Right lobe of liver (tissue), 4 donors: ENCODE measurements at regions not wholly inside any gene's neighbourhood (a gene's known extent, or its start where the extent isn't known, plus 50 kb on each side); places are given as distances from the start of the nearest gene placed in this dataset.

Source experiments
- CTCF ChIP-seq, 4 donors: fragments of 200-600 bp in 3 of 4; fragments of 450-650 bp in 1 of 4; IDR thresholded peaks; one replicate each; pipeline versions ENCODE4 v1.5.1 to v1.8.0; 2016 to 2022; ENCODE audit warnings: antibody characterized with exemption in 4 of 4, mild to moderate bottlenecking in 2 of 4
- POLR2A ChIP-seq: fragments of 450-650 bp; IDR thresholded peaks from one replicate; pipeline ENCODE4 v1.6.1; 2017; ENCODE audit warnings: antibody characterized with exemption, mild to moderate bottlenecking
- donor health status: DM: no; HTN: no; CAD: no.
- donor health status: DM: no; HTN: no; CAD: no.
- donor health status: DM: no; HTN: yes; CAD: no.

- no peak for TF ChIP-seq CTCF (IDR thresholded peaks at IDR 0.05)
- TF ChIP-seq POLR2A = no peak
Observed at GRCh38 chr7:156059369-156059768, 247.1 kb upstream of the SHH start.
